COR-L47 (cell line): ENCODE measurements at regions not wholly inside any gene's neighbourhood (a gene's known extent, or its start where the extent isn't known, plus 50 kb on each side); places are given as distances from the start of the nearest gene placed in this dataset.

Experiments used
- DNase-seq: peaks from one replicate; lab custom pipeline; 2025; lab: John Stamatoyannopoulos, UW

DNA sequence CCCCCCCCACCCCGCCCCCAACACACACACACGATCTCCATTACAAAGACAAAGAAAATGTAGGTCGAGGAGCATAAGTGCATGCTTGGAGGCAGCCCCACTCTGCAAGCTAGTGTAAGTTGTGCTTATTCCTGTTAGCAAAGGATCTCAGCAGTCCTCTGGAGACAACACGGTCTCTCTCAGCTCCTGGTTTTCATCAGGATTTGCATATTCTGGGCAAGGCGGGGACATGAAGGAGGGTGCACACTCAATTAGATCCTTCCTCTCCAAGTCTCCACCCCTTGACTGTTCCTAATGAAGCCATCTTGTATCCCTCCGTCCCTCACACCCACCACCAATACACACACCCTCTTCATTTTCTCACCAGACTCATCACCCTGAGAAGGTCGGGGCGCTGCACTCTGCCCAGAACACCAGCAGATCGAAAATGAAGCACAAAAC, 63.8 kb downstream of the MRPL46 start:
- DNase-seq: no peak

DNA sequence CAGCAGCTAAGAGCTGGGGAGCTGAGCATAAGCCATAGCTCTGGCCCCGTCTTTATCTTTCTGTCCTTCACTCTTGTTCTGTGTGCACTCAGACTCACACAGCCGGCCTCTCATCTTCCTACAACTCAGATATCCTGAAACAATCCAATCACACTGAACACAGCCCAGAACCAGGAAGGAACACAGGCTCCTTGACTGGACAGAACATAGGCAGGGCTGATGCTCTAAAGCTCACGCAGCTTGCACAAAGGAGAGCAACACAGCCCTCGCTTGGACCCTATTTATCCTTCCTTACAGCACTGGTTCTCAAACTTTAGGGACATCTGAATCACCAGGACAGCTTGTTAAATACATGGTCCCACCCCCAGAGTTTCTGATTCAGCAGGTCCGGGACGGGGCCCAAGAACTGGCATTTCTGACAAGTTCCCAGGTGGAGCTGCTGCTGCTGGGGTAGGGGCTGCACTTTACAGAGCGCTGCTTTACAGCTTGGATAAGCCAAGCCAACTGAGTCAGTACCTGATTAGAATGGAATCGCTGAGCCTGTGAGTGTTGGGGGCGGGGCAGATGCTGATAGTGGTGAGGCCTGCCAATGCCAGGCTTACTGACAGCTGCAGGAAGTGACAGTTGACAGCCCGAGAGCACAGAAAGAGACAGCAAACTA, 65.1 kb downstream of the MRPL46 start:
- no peak for DNase-seq

GRCh38 chr15:88401251-88401995, 65.8 kb downstream of the MRPL46 start:
- DNase-seq: no peak

DNA sequence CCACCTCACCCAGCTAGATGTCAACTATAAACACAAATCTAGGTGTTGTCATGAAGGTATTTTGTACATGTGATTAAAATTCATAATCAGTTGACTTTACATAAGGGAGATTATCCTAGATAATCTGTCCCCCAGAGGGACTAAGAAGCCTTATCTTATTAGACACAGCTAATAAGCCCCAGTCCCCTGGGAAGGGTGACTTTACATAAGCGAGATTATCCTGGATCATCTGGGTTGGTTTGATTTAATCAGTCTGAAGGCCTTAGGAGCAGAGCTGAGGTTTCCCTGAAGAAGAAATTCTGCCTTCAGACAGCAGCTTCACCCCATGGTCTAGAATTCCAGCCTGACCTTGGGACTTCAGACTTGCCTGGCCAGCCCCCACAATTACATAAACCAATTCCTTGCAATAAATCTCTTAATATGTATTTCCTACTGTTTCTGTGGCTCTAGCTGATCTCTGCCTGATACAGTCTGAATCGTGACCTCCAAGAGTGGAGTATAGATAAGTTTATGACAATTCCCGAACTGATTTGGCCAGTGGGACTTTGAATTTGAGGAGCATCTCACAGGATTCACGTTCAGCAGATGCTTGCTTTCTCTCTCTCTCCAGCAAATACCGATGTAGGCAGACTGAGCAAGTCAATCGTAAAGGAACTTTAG, 66.5 kb downstream of the MRPL46 start:
- no peak for DNase-seq

DNA sequence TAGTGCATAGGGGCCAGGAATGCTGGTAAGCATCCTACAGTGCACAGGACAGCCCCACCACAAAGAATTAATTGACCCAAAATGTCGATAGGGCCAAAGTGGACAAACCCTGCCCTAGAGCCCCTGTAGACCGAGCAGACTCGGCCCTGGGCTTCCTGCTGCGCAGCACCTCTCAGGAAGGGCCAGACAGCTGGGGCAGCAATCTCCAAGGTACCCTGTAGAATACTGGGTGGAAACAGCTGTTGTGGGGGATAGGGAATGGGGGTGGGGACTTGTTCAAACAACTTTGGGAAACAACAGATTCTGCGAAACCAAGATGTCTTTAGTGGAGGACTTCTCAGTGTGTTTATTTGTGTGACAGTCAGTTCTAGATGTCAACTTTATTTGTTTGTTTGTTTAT, 67.1 kb downstream of the MRPL46 start:
- no peak for DNase-seq

DNA sequence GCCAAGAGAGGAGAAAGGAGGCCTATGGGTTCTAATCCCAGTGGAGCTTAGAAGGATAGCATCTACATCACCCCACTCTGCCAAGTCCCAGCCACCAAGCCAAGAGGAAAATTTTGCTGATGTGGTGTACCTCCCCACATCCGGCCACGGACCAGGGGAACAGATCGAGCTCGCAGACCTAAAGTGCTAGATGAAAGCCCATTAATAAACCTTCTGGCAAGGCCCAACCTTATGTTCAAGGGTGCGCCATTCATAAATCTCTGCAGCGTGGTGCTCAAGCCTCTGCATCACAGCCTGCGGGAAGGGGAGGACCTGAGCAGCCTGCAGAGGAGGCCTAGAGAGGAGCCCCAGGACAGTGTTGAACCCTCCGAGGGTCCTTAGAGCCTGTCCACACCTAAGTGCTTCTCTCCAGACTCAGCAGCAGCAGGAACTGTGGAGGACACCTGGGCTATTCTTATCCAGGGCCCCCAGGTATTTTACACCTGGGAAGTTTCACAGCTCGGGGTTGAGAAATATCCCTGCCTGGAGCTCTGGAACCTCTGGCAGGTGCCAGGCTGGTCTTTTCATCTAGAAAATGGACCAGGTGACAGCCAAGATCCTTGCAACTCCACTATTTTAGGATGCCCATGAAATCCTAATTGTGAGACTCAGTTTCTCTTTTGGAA, 68.0 kb downstream of the MRPL46 start:
- DNase-seq: no peak

- DNase-seq: no peak
These were observed 69.2 kb downstream of the MRPL46 start for GRCh38 chr15:88398011-88398410.

DNA sequence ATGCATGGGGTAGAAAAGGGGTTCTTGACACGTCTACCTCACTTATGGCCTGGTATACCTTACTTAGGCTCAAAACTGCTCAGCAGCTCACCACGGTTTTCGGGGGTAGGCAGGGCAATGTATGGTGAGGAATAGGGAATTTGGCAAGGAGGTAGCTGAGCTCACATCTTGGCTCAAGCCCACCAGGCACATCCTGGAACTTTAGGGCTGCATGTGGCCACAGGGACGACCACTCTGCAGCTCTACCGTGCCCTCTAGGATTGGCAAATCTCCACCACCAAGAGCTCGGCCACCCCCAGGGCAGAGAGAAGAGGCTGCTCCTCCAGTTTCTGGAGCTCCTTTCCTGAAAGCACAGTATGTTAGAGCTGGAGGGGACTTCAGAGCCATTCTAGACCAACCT, 69.7 kb downstream of the MRPL46 start:
- no peak for DNase-seq

GRCh38 chr15:88395872-88396781, 71.1 kb downstream of the MRPL46 start:
- no peak for DNase-seq

GRCh38 chr15:88395241-88395640, 71.9 kb downstream of the MRPL46 start:
- no peak for DNase-seq

DNA sequence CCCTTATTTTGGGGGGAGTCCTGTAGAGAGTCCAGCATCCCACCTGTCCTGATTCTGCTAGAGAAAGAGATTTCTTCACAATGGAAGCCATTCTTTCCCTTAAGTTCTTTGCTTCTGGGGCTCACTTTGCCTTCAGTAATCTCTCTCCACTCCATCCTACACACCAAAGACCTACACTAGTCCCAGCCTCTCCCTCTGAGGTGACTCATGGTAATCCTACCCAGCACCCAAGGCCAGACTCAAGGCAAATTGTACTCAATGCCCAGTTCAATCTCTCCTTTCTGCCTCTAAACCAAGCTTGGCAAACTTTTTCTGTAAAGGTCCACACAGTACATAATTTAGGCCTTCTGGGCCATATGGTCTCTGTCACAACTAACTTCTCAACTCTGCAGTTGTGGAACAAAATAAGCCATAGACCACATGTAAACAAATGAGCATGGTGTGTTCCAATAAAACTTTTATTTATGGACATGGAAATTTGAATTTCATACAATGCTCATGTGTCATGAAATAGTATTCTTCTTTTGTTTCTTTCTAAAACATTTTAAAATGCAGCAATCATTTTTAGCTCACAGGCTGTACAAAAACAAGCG, 72.5 kb downstream of the MRPL46 start:
- no peak for DNase-seq

DNA sequence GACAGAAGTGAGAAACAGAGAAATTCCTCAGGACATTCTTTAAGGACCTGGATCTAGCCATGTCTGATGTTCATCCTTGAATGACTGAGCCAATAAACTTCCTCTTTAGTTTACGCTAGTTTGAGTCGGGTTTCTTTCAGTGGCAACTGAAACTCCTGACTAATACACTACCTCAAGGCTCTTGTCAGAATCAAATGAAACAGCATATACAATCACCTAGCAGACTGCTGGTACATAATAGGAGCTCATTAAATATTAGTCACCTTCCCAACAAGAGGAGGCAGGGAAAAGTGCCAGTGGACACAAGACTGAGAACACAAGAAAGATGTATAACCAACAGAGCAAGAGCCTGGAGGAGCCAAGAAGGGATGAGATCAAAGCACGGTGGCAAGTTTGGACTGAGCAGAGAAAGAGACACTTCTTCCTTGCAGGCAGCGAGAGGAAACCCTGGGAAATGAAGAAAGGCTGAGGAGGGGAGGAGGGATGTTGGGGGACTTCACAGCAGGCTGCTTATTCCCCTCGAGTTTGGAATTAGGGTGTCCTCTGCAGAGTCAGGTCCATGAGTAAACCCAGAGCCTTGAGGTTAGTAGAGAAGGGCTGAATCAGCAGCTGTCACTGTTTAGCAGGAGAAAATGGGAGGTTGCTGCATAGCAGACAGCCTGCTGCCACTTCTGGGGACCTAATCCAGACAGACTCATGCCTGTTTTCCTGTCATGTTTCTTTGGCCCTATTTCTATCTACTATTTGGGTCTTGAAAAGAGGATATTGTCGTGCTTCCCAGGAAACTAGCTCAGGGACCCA, 73.3 kb downstream of the MRPL46 start:
- DNase-seq: no peak

DNA sequence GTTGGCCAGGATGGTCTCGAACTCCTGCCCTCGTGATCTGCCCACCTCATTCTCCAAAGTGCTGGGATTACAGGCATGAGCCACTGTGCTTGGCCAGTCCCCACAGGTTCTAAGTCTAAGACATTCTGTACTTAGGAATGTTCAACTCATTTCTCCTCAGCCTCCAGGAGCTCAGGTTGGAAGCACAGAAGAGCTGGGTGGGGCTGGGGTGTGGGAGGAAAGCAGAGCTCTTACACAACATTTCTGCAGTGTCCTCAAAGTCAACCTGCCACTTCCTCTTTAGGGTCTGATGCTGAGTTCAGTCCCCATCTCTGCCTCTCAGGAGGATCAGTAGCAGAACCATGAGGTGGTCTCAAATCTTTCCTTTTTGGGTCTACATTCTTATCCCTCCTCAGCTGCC, 75.5 kb downstream of the MRPL46 start:
- no peak for DNase-seq

- DNase-seq: no peak
These were observed 76.2 kb downstream of the MRPL46 start for GRCh38 chr15:88391006-88391405.

DNA sequence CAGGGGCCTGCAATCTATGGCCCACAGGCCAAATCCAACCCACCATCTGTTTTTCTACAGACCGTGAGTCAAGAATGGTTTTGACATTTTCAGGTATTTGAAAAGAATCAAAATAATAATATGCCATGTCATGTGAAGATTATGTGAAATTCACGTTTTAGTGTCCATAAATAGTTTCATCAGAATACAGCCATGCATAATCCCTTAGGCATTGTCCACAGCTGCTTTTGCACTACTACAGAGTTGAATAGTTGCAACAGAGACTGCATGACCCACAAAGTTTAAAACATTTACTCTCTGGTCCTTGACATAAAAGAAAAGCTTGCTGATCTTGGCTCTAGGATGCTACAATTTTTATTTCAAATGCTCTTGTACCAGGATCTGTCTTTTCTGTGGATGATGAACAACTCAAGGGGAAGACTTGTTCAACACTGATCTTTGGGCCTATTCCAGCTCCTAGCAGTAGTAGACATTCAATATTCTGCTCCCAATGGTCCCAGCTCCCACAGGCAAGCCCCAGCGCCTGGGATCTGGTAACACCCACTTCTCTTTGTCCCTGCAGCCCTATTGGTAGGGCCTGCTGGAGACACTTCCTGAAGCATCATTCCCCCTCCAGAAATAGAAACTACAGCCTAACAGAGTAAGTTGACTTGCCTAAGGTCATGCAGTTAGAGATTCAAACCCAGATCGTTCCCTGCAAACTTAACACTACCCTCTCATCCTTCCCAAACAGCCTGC, 76.9 kb downstream of the MRPL46 start:
- DNase-seq: no peak

DNA sequence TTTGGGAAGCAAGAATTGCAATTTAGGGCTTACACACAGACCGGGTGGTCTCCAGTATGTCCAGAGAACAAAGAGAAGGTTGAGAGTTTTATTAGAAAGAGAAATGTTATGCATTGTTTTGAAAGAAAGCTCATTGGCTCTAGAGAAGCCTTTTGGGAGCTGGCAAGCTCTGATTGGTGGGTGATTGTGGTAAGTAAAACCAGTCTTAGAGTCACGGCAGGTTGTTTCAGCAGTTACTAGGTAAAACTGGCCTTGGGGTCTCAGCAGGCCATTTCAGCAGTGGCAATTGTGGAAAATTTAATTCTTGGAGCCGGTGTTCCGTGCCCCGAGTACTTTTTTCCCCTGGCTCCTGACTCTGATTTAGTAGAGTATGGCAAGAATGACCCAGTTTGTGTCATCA, 78.1 kb downstream of the MRPL46 start:
- no peak for DNase-seq

GRCh38 chr15:88388686-88389085, 78.5 kb downstream of the MRPL46 start:
- DNase-seq: no peak

DNA sequence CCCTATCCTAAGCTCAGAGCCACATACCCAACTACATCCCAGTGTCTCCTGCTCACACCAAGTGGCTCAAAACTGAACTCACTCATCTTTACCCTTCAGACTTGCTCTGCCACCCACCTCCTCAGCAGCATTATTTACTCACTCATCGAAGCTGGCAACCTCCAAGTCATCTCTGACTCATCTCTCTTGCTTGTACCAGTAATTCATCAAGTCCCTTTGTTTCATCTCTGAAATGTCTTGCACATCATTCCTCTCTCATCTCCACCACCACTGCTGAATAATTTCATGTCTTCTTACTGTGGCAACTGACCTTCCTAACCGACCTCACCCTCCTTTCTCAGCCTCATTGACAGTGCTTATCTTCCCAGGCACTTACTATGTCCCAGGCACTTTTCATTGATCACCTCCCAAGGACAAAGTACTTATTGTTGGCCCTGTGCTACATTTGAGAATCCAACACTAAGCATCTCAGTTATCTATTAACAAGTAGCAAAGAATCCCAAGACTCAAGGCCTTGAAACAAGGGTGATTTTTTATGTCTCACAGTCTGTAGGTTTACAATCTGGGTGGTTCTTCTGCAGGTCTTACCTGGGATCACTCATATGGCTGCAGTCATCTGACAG, 82.0 kb downstream of the MRPL46 start:
- no peak for DNase-seq

- DNase-seq: no peak
These were observed 83.8 kb downstream of the MRPL46 start for GRCh38 chr15:88383354-88383753.
